Skin of body (tissue), 1 donor: ENCODE measurements at regions not wholly inside any gene's neighbourhood (a gene's known extent, or its start where the extent isn't known, plus 50 kb on each side); places are given as distances from the start of the nearest gene placed in this dataset.
"Not testable (repeated sequence)": the region's sequence is repeated elsewhere in the genome, so short reads cannot be mapped to it uniquely, and the experiment has no call there.

Experiments used
- DNase-seq: peaks from one replicate; lab custom pipeline; 2025; lab: John Stamatoyannopoulos, UW

- DNase-seq = no peak
Observed at GRCh38 chr5:3114467-3114866, 363.0 kb upstream of the IRX2 start.

DNA sequence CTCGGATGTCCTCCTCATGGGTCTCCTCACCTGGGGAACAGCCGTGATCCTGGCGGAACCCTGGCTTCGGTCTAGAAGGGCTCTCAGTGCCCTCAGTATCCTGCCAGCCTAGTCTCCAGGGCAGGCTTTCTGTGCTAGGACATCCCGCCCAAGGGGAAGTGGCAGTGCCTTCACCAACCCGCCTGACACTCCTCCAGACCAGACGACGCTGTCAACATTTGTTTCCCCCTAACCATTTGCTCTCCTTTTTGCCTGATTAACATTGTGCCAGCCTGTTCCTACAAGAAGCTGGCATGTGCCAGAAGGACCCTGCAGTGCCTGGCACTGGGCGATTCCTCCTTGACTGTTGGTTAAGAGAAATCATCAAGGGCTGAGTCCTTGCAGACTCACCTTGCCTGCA lies 358.9 kb upstream of the IRX2 start:
- DNase-seq = no peak

DNA sequence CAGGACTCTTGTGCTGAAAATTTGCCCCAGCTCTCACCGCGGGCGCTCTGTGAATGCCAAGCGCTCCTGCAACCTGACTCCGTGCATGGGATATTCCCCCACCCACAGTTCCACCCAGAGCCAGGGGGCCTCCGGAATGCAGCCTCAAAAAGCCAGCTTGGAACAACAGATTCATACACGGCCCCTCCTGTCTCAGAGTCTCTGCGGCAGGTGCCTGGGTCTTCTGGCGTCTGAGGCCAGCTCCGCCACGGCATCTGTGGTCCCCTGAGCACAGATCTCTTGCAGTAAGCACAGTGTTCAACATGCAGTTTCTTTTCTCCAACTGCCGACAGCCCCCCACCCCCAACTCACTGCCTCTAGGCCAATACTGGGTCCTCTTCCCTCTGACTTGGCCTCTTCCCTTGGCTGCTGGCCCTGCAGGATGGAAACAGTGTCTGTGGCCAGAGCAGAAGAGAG lies 355.7 kb upstream of the IRX2 start:
- DNase-seq = no peak

DNA sequence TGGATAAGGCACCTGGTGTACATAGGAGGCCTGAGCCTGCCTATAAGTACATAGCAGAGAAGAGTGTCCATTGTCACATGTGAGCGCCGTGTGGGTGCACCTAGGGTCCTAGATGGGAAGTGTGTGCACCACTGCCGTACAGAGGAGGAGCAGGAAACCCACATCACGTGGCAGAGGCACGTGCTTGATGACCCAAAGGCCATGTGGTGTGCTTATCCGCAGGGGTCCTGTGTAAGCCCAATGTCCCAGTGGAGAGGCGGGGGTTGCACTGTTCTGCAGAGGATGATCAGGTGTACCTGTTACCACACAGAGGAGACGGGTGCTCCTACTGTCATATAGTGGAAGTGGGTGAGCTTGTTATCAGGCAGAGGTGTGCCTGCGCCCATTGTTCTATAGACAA lies 354.1 kb upstream of the IRX2 start:
- DNase-seq = no peak

DNA sequence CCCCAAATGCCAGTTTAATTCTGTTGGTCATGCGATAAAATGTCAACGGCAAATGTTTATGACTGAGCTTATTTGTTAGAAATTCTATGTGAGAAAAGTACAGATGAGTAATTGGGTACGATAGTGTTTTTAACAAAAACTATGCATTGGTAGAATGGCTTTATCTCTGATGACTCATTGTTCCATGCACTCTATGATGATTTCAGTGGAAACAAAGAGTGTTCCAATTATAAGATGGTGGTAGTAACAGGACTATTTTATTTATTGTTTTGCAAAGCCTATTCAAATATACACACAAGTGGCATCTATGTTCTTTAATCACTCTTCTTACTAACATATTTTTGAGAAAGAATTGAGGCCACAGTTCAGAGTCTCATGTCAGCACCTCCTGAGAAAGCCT lies 353.7 kb upstream of the IRX2 start:
- DNase-seq = no peak

DNA sequence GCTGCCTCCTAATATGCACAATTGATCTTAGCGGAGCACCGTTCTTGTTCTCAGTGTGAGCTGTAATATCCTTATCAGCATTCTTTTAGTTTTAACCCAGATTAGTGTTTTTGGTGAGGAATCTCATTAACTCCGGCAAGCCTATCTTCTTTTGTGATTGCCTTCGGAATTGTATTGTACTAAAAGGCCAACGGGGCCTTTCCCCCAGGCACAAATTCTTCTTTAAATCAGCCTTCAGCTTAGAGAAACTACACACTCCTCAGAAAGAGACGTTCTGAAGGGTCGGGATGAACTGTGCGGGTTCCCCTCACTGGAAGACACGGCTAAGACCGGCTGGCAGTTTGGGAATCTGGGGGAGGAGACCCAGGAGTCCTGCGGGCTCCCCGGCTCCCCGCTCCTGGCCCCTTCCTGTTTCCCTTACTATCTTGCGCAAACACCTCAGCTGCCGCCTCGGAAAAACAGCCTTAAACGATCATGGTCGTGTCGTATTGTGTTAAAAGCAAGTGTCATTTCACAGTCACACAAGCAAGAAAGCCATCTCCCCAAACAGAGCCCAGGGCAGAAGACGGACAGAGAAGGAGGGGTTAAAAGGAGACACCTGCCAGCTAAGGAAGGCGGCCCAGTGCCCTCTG lies 353.1 kb upstream of the IRX2 start:
- no peak for DNase-seq

DNA sequence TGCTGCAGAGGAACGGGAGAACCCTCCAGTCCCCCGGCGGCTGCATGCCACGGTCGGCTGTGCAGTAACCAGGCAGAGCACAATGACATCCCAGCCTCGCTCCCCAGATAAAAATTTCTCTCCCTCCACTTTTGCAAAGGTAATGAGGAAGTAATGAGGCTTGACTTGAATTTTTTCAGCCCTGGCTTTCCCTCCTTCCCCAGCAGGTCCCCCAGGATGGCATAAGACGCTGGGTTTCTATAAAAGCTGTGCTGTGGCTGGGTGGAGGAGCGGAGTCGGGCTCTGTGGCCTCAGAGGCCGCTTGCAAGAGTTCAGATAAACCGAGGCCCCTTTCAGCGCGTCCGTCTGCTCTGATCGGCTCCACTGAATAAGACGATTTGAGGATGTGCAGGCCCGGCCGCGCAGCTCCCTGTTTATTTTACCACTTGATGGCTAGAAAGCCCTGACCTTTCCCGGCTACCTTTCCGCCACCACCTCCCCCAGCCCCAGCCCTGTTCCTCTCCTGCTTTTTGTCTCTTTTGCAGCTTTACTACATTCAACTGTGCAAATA lies 351.9 kb upstream of the IRX2 start:
- no peak for DNase-seq

- no peak for DNase-seq
Observed at GRCh38 chr5:3102531-3102930, 351.1 kb upstream of the IRX2 start.

DNA sequence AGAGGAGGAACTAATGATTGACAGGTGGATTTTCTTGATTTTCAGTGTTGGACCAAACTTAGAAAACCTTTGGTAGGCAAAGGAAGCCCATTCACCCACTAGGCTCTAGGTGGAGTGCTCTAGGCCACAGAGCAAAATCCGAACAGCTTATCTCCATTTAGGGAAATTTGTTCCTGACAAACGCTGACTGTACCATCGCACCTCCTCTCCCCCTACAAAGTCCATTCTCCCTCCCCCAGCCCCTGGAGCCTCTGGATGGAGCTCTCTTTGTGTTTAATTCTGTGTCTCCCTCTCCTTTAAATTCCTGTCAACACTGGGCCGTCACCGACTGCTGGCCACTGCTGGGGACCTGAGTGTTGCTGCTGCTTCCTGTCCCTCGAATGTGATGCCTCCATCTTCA lies 350.1 kb upstream of the IRX2 start:
- no peak for DNase-seq

- DNase-seq = no peak
Observed at GRCh38 chr5:3100921-3101551, 349.6 kb upstream of the IRX2 start.

- no peak for DNase-seq
Observed at GRCh38 chr5:3099954-3100353, 348.5 kb upstream of the IRX2 start.

DNA sequence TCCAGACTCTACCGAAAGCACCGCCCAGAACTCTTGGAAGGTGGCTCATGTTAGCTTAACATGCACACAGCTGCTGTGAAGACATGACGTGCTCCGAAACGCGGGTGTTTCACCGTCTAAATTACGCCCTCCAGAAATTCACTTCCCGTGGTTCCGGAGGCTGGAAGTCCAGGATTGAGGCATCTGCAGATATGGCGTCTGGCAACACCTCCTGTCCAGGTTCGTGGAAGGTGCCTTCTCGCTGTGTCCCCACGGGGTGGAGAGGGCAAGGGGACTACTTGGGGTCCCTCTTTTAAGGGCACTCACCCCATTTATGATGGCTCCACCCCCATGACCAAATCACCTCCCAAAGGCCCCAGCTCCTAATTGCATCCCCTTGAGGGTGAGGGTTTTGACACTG lies 348.0 kb upstream of the IRX2 start:
- no peak for DNase-seq

DNA sequence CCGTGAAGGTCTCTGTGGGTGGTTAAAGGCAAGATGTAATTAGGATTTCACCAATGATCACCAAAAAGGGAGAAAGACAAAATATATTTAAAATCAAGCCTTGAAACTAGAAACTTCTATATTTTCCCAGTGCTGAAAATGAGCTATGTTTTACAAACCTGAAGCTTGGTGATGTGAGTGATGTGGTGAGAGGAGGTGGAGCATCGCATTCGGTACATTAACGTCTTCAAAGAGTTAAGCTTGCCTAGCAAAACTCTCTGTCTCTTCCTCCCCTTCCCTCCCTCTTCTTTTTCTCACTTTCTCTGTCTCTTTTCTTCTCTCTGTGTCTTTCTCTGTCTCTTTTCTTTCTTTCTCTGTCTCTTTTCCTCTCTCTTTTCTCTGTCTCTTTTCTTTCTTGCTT lies 347.3 kb upstream of the IRX2 start:
- no peak for DNase-seq

GRCh38 chr5:3092664-3093063 lies 341.2 kb upstream of the IRX2 start:
- no peak for DNase-seq

DNA sequence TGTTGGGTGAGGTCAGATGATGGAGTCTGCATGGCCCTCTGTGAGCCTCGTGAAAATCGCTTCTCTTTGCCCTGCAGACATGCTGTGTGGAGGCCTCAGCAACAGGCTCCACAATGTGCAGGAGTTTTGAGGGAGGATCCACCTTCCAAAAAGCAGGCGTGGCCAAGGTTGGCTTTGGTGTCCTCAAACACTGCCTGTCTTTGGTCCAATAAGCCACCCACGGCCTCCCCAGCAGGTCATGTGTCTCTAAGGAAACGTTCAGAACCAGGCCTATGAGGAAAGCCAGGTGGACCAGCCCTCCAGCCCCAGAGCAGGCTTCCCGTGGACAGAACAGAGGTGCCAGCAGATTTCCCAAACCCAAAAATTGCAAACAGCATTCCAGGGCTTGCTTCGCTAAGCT lies 340.7 kb upstream of the IRX2 start:
- no peak for DNase-seq

- no peak for DNase-seq
Observed at GRCh38 chr5:3091040-3091774, 339.7 kb upstream of the IRX2 start.

- not testable (repeated sequence) for DNase-seq
Observed at GRCh38 chr5:3090305-3090704, 338.8 kb upstream of the IRX2 start.

- DNase-seq = no peak
Observed at GRCh38 chr5:3080366-3080765, 328.9 kb upstream of the IRX2 start.

DNA sequence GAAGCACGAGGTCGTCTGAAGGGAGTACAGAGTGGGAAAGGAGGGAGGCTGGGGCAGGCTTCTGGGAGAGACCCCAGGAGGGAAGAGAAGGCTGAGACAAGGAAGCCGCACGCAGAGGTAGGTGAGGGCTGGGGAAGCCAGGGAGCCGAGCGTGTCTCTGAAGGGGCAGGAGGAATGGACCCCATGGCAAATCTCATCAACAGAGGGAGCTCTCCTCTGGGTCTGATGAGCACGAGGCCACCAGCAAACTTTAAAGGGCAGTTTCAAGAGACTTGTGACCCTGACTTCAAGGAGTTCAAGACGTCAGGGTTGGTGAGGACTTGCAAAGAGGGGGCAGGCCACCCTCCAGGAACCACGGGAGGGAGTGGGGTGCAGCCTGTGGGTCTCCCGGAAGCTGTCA lies 326.2 kb upstream of the IRX2 start:
- no peak for DNase-seq

- DNase-seq = no peak
Observed at GRCh38 chr5:3075309-3075708, 323.8 kb upstream of the IRX2 start.

- no peak for DNase-seq
Observed at GRCh38 chr5:3068401-3068800, 316.9 kb upstream of the IRX2 start.

DNA sequence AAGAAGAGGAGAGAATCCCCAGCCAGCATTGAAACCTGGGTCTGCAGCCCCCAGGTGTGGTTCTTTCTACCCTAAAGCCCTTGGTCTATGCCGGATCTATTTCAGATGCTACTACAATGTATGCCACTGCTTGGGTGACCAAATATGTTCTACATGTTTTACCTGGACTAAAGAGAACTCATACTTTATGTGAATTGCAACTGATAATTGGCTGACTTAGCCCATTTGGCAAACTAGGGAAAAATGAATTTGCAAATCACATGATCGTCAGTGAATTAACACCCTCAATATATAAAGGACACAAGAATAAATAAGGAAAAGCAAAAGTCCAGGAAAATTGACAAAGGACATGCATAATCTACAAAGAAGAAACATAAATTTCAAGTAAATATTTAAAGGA lies 308.8 kb upstream of the IRX2 start:
- DNase-seq = no peak

GRCh38 chr5:3059488-3059887 lies 308.0 kb upstream of the IRX2 start:
- no peak for DNase-seq
